PC-9 (cell line): ENCODE measurements at regions not wholly inside any gene's neighbourhood (a gene's known extent, or its start where the extent isn't known, plus 50 kb on each side); places are given as distances from the start of the nearest gene placed in this dataset.

ENCODE experiments used
- EZH2 ChIP-seq: fragments of 200-600 bp; sonication (generic); IDR thresholded peaks from 2 replicates; pipeline ENCODE4 v1.8.0; 2017; ENCODE audit warnings: antibody characterized with exemption, low read depth
- TF ChIP-seq, protein P1 (sequence below): fragments of 200-600 bp; sonication (generic); conservative IDR thresholded peaks from 2 replicates; pipeline ENCODE4 v1.6.1; 2017; ENCODE audit warnings: mixed run types, antibody characterized with exemption, mild to moderate bottlenecking, moderate library complexity

DNA sequence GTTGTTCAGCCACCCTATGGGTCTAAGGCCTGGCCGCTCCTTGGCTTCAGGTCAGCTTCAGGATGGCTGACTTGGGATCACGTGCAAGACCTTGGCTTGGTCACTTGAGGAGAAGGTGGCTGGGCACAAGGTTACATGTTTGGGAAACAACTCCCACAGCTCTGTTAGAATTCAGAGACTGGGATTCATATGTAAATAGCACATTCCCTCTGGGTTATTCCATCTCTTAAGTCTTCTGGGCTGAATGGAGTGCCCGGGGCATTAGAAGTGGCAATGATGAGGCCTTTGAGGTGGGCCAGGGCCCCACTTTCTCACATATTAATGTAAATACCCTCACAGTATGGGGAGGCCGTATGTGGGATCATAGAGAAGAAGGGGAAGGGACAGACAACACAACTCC, 150.9 kb downstream of the EFNB2 start:
- TF ChIP-seq EZH2: no peak
- TF ChIP-seq, protein P1, sequence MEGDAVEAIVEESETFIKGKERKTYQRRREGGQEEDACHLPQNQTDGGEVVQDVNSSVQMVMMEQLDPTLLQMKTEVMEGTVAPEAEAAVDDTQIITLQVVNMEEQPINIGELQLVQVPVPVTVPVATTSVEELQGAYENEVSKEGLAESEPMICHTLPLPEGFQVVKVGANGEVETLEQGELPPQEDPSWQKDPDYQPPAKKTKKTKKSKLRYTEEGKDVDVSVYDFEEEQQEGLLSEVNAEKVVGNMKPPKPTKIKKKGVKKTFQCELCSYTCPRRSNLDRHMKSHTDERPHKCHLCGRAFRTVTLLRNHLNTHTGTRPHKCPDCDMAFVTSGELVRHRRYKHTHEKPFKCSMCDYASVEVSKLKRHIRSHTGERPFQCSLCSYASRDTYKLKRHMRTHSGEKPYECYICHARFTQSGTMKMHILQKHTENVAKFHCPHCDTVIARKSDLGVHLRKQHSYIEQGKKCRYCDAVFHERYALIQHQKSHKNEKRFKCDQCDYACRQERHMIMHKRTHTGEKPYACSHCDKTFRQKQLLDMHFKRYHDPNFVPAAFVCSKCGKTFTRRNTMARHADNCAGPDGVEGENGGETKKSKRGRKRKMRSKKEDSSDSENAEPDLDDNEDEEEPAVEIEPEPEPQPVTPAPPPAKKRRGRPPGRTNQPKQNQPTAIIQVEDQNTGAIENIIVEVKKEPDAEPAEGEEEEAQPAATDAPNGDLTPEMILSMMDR: no peak
